IPS DF 6.9 (cell line): ENCODE measurements at regions not wholly inside any gene's neighbourhood (a gene's known extent, or its start where the extent isn't known, plus 50 kb on each side); places are given as distances from the start of the nearest gene placed in this dataset.
"Not testable (repeated sequence)": the region's sequence is repeated elsewhere in the genome, so short reads cannot be mapped to it uniquely, and the experiment has no call there.

Experiments used
- DNase-seq: peaks from one replicate; pipeline ENCODE4 v3.0.0-alpha.2; 2013; ENCODE audit warnings: low read depth, low spot score
- H3K27ac ChIP-seq: one replicate; pipeline ENCODE4 v1.5.1; 2013; ENCODE audit warnings: low read length, control low read depth
- H3K27me3 ChIP-seq: 2 replicates; pipeline ENCODE4 v1.6.1; 2013; ENCODE audit warnings: mild to moderate bottlenecking, low read length; ENCODE audit not compliant: control insufficient read depth, insufficient read depth
- H3K36me3 ChIP-seq: 2 replicates; pipeline ENCODE4 v1.6.1; 2013; ENCODE audit warnings: low read length; ENCODE audit not compliant: control insufficient read depth, insufficient read depth
- H3K4me1 ChIP-seq: 2 replicates; pipeline ENCODE4 v1.6.1; 2013; ENCODE audit warnings: low read length; ENCODE audit not compliant: control insufficient read depth, insufficient read depth
- H3K4me3 ChIP-seq: 2 replicates; pipeline ENCODE4 v1.5.1; 2013; ENCODE audit warnings: mild to moderate bottlenecking, low read length
- H3K9me3 ChIP-seq: 2 replicates; pipeline ENCODE4 v1.6.1; 2013; ENCODE audit warnings: low read length, inconsistent platforms; ENCODE audit not compliant: control insufficient read depth, insufficient read depth
- WGBS: extraction: QIAGEN DNeasy Blood & Tissue Kit; methylation state at CpG from one replicate; pipeline ENCODE4 v1.1.7; 2013; ENCODE audit warnings: mixed read lengths, missing lambda C conversion rate; ENCODE audit not compliant: insufficient read length, insufficient coverage; 5-methylcytosine and 5-hydroxymethylcytosine counted together

- WGBS = no CpG with 5 or more reads among the region's 6 CpGs
- Histone ChIP-seq H3K4me1 (no peaks in the 10 kb centered on the region), H3K36me3 (no peaks in the 10 kb centered on the region), H3K27me3 (no peaks in the 10 kb centered on the region), H3K27ac (no peak overlapping the region), H3K9me3 (no peaks in the 10 kb centered on the region), H3K4me3 (no peak overlapping the region)
- DNase-seq = no peak
These were observed 354.9 kb upstream of the SEMA3C start for GRCh38 chr7:81273601-81274397.

- WGBS = no CpG with 5 or more reads among the region's 1 CpG
- H3K27me3 ChIP-seq = no peaks in the 10 kb centered on the region
- H3K4me3 ChIP-seq = no peak overlapping the region
- H3K9me3 ChIP-seq = no peaks in the 10 kb centered on the region
- DNase-seq = no peak
- H3K4me1 ChIP-seq = no peaks in the 10 kb centered on the region
- no peaks in the 10 kb centered on the region for H3K36me3 ChIP-seq
- no peak overlapping the region for H3K27ac ChIP-seq
These were observed 353.3 kb upstream of the SEMA3C start for GRCh38 chr7:81272176-81272575.

GRCh38 chr7:81268551-81268950, 349.7 kb upstream of the SEMA3C start:
- H3K27me3 ChIP-seq = no peaks in the 10 kb centered on the region

GRCh38 chr7:81267508-81267907, 348.7 kb upstream of the SEMA3C start:
- H3K27ac ChIP-seq = no peak overlapping the region

More at GRCh38 chr7:81268551-81268950, 349.7 kb upstream of the SEMA3C start:
- WGBS = no CpG with 5 or more reads among the region's 1 CpG
- Histone ChIP-seq H3K4me1 (no peaks in the 10 kb centered on the region), H3K27ac (no peak overlapping the region), H3K9me3 (no peaks in the 10 kb centered on the region), H3K36me3 (no peaks in the 10 kb centered on the region; the same call in 1 of the 2 replicates), H3K4me3 (no peak overlapping the region)
- no peak for DNase-seq

GRCh38 chr7:81264116-81264515, 345.3 kb upstream of the SEMA3C start:
- no peaks in the 10 kb centered on the region for H3K4me1 ChIP-seq
- no peak for DNase-seq
- H3K36me3 ChIP-seq = no peaks in the 10 kb centered on the region; the same call in 1 of the 2 replicates
- H3K9me3 ChIP-seq = no peaks in the 10 kb centered on the region
- no peaks in the 10 kb centered on the region for H3K27me3 ChIP-seq
- no peak overlapping the region for H3K27ac ChIP-seq
- H3K4me3 ChIP-seq = no peak overlapping the region

More at GRCh38 chr7:81267508-81267907, 348.7 kb upstream of the SEMA3C start:
- no peak for DNase-seq
- no peaks in the 10 kb centered on the region for H3K9me3 ChIP-seq
- no peaks in the 10 kb centered on the region for H3K4me1 ChIP-seq
- no CpG with 5 or more reads among the region's 2 CpGs for WGBS
- H3K4me3 ChIP-seq = no peak overlapping the region
- no peaks in the 10 kb centered on the region; the same call in 1 of the 2 replicates for H3K36me3 ChIP-seq
- H3K27me3 ChIP-seq = no peaks in the 10 kb centered on the region

GRCh38 chr7:81260152-81260551, 341.3 kb upstream of the SEMA3C start:
- Histone ChIP-seq H3K4me3 (no peak overlapping the region), H3K27me3 (no peaks in the 10 kb centered on the region), H3K9me3 (no peaks in the 10 kb centered on the region), H3K4me1 (no peaks in the 10 kb centered on the region), H3K36me3 (no peaks in the 10 kb centered on the region; the same call in 1 of the 2 replicates), H3K27ac (no peak overlapping the region)
- 100% methylated on average over 1 of the region's 2 CpGs for WGBS
- DNase-seq = no peak

GRCh38 chr7:81256991-81257390, 338.1 kb upstream of the SEMA3C start:
- Histone ChIP-seq H3K36me3 (no peaks in the 10 kb centered on the region), H3K4me1 (no peaks in the 10 kb centered on the region), H3K4me3 (no peak overlapping the region), H3K27me3 (no peaks in the 10 kb centered on the region; the same call in 1 of the 2 replicates), H3K9me3 (no peaks in the 10 kb centered on the region), H3K27ac (no peak overlapping the region)
- WGBS = no CpG with 5 or more reads among the region's 7 CpGs
- DNase-seq = no peak

- H3K9me3 ChIP-seq = no peaks in the 10 kb centered on the region; the same call in 1 of the 2 replicates
- H3K27me3 ChIP-seq = no peaks in the 10 kb centered on the region
- no peak overlapping the region for H3K4me3 ChIP-seq
- no peak overlapping the region for H3K27ac ChIP-seq
- H3K36me3 ChIP-seq = no peaks in the 10 kb centered on the region
- no peak for DNase-seq
- no peaks in the 10 kb centered on the region for H3K4me1 ChIP-seq
- no CpG with 5 or more reads among the region's 3 CpGs for WGBS
These were observed 329.6 kb upstream of the SEMA3C start for GRCh38 chr7:81248420-81248819.

- WGBS = no CpG with 5 or more reads among the region's 1 CpG
- H3K4me1 ChIP-seq, H3K4me3 ChIP-seq, H3K36me3 ChIP-seq, H3K27ac ChIP-seq, H3K9me3 ChIP-seq, H3K27me3 ChIP-seq, DNase-seq: not testable (repeated sequence)
These were observed 328.5 kb upstream of the SEMA3C start for GRCh38 chr7:81247364-81247763.

GRCh38 chr7:81245353-81245752, 326.5 kb upstream of the SEMA3C start:
- Histone ChIP-seq H3K36me3 (no peaks in the 10 kb centered on the region), H3K4me1 (no peaks in the 10 kb centered on the region), H3K27me3 (no peaks in the 10 kb centered on the region), H3K27ac (no peak overlapping the region), H3K9me3 (no peaks in the 10 kb centered on the region; the same call in 1 of the 2 replicates), H3K4me3 (no peak overlapping the region)
- no peak for DNase-seq
- no CpG with 5 or more reads among the region's 4 CpGs for WGBS

- Histone ChIP-seq H3K27ac (no peak overlapping the region), H3K27me3 (no peaks in the 10 kb centered on the region), H3K9me3 (no peaks in the 10 kb centered on the region; the same call in 1 of the 2 replicates), H3K4me3 (no peak overlapping the region), H3K4me1 (no peaks in the 10 kb centered on the region), H3K36me3 (no peaks in the 10 kb centered on the region)
- no peak for DNase-seq
- WGBS = no CpG with 5 or more reads among the region's 3 CpGs
These were observed 325.4 kb upstream of the SEMA3C start for GRCh38 chr7:81244224-81244623.
